MM.1S (cell line): ENCODE measurements at regions not wholly inside any gene's neighbourhood (a gene's known extent, or its start where the extent isn't known, plus 50 kb on each side); places are given as distances from the start of the nearest gene placed in this dataset.

Experiments used
- DNase-seq: peaks from one replicate; pipeline ENCODE4 v3.0.0-alpha.2; 2015
- H2AFZ ChIP-seq: fragments of 300-600 bp; sonication (generic); 2 replicates; pipeline ENCODE4 v1.6.0; 2016; ENCODE audit warnings: antibody characterized with exemption, low read length
- H3F3A ChIP-seq: fragments of 300-600 bp; sonication (generic); 2 replicates; pipeline ENCODE4 v1.6.1; 2016; ENCODE audit warnings: mild to moderate bottlenecking, antibody characterized with exemption, low read length, moderate library complexity, mixed read lengths; ENCODE audit not compliant: insufficient read depth
- H3K27ac ChIP-seq: fragments of 300-600 bp; sonication (generic); 2 replicates; pipeline ENCODE4 v1.5.1; 2016; ENCODE audit warnings: mild to moderate bottlenecking, low read length
- H3K27me3 ChIP-seq: fragments of 300-600 bp; sonication (generic); replicated peaks from 2 replicates; pipeline ENCODE4 v1.6.0; 2016; ENCODE audit warnings: low read length; ENCODE audit not compliant: insufficient read depth
- H3K36me3 ChIP-seq: fragments of 300-600 bp; sonication (generic); replicated peaks from 2 replicates; pipeline ENCODE4 v1.6.1; 2016; ENCODE audit warnings: mild to moderate bottlenecking, low read length, mixed read lengths; ENCODE audit not compliant: insufficient read depth
- H3K4me1 ChIP-seq: fragments of 300-600 bp; sonication (generic); 2 replicates; pipeline ENCODE4 v1.6.1; 2016; ENCODE audit warnings: low read length, mixed read lengths
- H3K4me2 ChIP-seq: fragments of 300-600 bp; sonication (generic); 2 replicates; pipeline ENCODE4 v1.6.0; 2016; ENCODE audit warnings: low read depth, low read length
- H3K4me3 ChIP-seq: fragments of 300-600 bp; sonication (generic); 2 replicates; pipeline ENCODE4 v1.5.1; 2016; ENCODE audit warnings: low read length, mixed read lengths
- H3K79me2 ChIP-seq: fragments of 300-600 bp; sonication (generic); 2 replicates; pipeline ENCODE4 v1.6.1; 2016; ENCODE audit warnings: mixed run types, low read length, mixed read lengths
- H3K9ac ChIP-seq: fragments of 300-600 bp; sonication (generic); 2 replicates; pipeline ENCODE4 v1.6.1; 2016; ENCODE audit warnings: low read length, mixed read lengths
- H3K9me2 ChIP-seq: fragments of 300-600 bp; sonication (generic); replicated peaks from 2 replicates; pipeline ENCODE4 v1.6.1; 2016; ENCODE audit warnings: mild to moderate bottlenecking, low read length, mixed read lengths; ENCODE audit not compliant: insufficient read depth
- H3K9me3 ChIP-seq: fragments of 300-600 bp; sonication (generic); replicated peaks from 2 replicates; pipeline ENCODE4 v1.6.1; 2016; ENCODE audit warnings: mild to moderate bottlenecking, low read length, mixed read lengths; ENCODE audit not compliant: insufficient read depth
- H4K20me1 ChIP-seq: fragments of 300-600 bp; sonication (generic); 2 replicates; pipeline ENCODE4 v1.6.1; 2016; ENCODE audit warnings: mild to moderate bottlenecking, low read length, moderate library complexity, mixed read lengths; ENCODE audit not compliant: insufficient read depth
- EZH2 ChIP-seq: fragments of 300-600 bp; sonication (generic); optimal IDR thresholded peaks from 2 replicates; pipeline ENCODE3; 2017; ENCODE audit warnings: low read depth, mild to moderate bottlenecking, antibody characterized with exemption, low read length, mixed read lengths
- EZH2phosphoT487 ChIP-seq: fragments of 300-600 bp; sonication (generic); IDR thresholded peaks from 2 replicates; pipeline ENCODE4 v1.6.1; 2018; ENCODE audit warnings: antibody characterized with exemption, low read length
- TF ChIP-seq, protein P1 (sequence below): fragments of 300-600 bp; sonication (generic); IDR thresholded peaks from 2 replicates; pipeline ENCODE4 v1.5.1; 2016; ENCODE audit warnings: antibody characterized with exemption, low read length, mixed read lengths

DNA sequence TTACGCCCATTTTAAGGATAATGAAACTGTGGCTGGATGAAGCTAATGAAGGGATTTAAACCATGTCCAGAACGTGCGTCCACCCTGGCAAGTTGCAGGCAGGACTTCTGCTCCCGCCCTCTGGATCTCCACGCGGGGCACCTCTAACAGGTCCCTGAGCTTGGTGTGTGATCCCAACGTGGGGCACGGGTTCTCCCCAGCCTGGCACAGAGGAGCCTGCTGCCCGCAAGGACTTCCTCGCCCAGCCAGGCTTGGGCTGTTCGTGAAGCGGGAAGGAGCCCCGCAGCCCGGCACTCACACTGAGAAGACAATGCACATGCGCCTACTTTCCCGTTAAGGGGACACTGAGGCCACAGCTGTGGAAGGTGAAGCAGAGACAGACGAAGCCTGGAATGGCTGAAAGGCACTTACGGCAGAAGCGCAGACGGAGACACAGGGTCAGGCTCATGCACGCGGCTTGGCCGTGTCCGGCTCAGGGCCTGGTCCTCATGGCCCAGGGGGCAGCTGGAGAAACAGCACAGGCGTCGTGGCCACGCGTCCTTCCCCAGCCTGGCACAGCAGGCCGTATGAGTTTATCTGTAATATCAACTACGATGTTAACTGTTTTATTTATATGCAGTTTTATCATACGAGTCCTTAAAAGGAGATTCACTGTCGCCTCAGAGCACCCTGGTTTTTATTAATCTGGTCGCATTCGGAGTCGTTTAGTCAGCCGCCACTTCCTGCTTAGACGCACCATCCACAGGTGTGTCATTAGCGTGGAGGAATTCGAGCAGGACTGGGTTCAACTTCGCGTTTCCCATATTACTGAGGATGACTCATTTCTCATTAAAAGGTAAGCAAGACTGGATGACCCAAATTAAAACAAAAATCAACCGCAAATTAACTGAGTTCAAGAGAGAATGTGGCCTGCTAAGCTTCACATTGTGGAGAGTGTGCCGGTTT is 835.9 kb downstream of the GALR1 start:
- Histone ChIP-seq H4K20me1 (no peaks in the 10 kb centered on the region), H3K9me3 (no peaks in the 10 kb centered on the region), H2AFZ (no peak overlapping the region), H3K9ac (no peak overlapping the region), H3K79me2 (no peaks in the 10 kb centered on the region), H3F3A (no peaks in the 10 kb centered on the region), H3K9me2 (no peaks in the 10 kb centered on the region), H3K4me3 (no peak overlapping the region), H3K4me2 (no peak overlapping the region), H3K27me3 (no peaks in the 10 kb centered on the region), H3K4me1 (no peaks in the 10 kb centered on the region), H3K36me3 (no peaks in the 10 kb centered on the region), H3K27ac (no peak overlapping the region)
- TF ChIP-seq EZH2 = no peak
- TF ChIP-seq, protein P1, sequence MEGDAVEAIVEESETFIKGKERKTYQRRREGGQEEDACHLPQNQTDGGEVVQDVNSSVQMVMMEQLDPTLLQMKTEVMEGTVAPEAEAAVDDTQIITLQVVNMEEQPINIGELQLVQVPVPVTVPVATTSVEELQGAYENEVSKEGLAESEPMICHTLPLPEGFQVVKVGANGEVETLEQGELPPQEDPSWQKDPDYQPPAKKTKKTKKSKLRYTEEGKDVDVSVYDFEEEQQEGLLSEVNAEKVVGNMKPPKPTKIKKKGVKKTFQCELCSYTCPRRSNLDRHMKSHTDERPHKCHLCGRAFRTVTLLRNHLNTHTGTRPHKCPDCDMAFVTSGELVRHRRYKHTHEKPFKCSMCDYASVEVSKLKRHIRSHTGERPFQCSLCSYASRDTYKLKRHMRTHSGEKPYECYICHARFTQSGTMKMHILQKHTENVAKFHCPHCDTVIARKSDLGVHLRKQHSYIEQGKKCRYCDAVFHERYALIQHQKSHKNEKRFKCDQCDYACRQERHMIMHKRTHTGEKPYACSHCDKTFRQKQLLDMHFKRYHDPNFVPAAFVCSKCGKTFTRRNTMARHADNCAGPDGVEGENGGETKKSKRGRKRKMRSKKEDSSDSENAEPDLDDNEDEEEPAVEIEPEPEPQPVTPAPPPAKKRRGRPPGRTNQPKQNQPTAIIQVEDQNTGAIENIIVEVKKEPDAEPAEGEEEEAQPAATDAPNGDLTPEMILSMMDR = no peak
- TF ChIP-seq EZH2phosphoT487 = no peak
- no peak for DNase-seq

DNA sequence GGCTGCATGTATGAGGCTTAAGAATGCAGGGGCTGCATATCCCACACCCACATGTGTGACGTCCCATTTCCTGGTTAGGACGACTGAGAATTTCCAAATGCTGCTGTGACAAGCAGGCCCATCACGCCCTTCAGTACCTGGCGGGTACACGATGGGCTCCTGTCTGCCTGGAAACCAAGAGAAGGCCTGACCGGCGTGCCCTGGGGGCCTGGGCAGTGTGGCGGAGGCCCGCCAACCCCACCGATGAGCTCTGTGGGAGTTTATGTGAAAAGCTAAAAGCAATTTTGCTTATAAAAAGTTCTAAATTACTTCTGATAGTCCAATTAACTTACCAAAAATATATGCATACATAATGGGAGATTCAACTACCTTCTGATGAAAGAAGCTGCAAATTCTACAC is 837.3 kb downstream of the GALR1 start:
- no peak for DNase-seq
- H3K9ac ChIP-seq = no peak overlapping the region
- H3K9me3 ChIP-seq = no peaks in the 10 kb centered on the region
- no peaks in the 10 kb centered on the region for H3K27me3 ChIP-seq
- H3K36me3 ChIP-seq = no peaks in the 10 kb centered on the region
- no peaks in the 10 kb centered on the region for H3F3A ChIP-seq
- H4K20me1 ChIP-seq = no peaks in the 10 kb centered on the region
- no peak overlapping the region for H3K4me2 ChIP-seq
- no peak overlapping the region for H3K27ac ChIP-seq
- H3K79me2 ChIP-seq = no peaks in the 10 kb centered on the region
- no peak overlapping the region for H3K4me3 ChIP-seq
- no peaks in the 10 kb centered on the region for H3K4me1 ChIP-seq
- H2AFZ ChIP-seq = no peak overlapping the region
- no peak for TF ChIP-seq EZH2
- TF ChIP-seq, protein P1 = no peak
- no peak for TF ChIP-seq EZH2phosphoT487
- no peaks in the 10 kb centered on the region for H3K9me2 ChIP-seq

- H3K9me3 ChIP-seq = no peaks in the 10 kb centered on the region
- no peaks in the 10 kb centered on the region for H3K79me2 ChIP-seq
- no peaks in the 10 kb centered on the region for H3K27me3 ChIP-seq
- no peaks in the 10 kb centered on the region for H3K4me1 ChIP-seq
- no peaks in the 10 kb centered on the region for H4K20me1 ChIP-seq
- H3K4me2 ChIP-seq = no peak overlapping the region
- TF ChIP-seq, protein P1 = no peak
- TF ChIP-seq EZH2 (no peak), EZH2phosphoT487 (no peak)
- no peaks in the 10 kb centered on the region for H3F3A ChIP-seq
- H3K9ac ChIP-seq = no peak overlapping the region
- H2AFZ ChIP-seq = no peak overlapping the region
- no peak overlapping the region for H3K4me3 ChIP-seq
- H3K36me3 ChIP-seq = no peaks in the 10 kb centered on the region
- H3K9me2 ChIP-seq = no peaks in the 10 kb centered on the region
- no peak overlapping the region for H3K27ac ChIP-seq
- no peak for DNase-seq
These were observed 837.7 kb downstream of the GALR1 start for GRCh38 chr18:78087338-78087737.
